ENCODE measurements at regions not wholly inside any gene's neighbourhood (a gene's known extent, or its start where the extent isn't known, plus 50 kb on each side); places are given as distances from the start of the nearest gene placed in this dataset.

DNA sequence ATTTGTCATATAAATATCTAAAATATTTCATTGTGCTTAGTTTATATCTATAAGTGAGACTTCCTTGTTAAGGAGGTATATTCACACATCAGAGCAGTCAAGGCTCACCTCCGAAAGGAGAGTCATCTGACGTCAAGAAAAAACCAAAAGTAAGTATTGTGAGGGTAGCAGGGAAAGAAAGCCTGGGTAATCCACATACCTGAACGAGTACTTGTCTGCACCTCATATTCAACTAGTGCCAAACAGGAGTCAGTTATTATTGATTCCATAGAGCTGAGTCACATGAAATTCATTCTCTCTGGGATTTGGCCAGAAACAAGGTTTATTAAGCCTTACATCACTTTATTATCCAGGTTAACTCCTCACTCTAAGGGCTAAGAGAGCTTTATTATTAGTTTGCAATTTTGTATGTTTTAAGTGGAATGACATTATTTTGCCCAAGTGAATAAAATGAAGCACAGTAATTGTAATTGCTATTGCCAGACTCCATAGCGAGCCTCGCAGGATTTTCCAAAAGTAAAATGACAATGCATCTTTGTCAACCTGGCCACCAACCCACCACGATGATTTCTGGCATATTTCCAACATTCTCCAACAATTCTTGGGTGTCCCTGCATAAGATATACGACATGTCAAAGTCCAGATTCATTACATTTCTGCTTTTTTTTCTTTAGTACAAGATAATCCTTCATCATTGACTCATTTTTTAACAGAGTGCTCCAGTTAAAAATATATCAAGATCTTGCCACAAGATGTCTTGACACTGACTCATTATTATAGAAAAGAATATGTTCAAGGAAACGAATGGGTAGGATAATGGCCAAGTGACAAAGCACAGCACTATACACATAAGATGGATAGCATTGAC, 1210.4 kb upstream of the ACVR2A start:
- H3K4me1 ChIP-seq (ENCODE audit: control insufficient read depth, insufficient read depth, low read length): no peaks in the 10 kb centered on the region
- no peak overlapping the region for H3K27ac ChIP-seq (ENCODE audit: low read depth, low read length)
- no peaks in the 10 kb centered on the region for H3K36me3 ChIP-seq (ENCODE audit: control insufficient read depth, insufficient read depth, low read length)
- 61% methylated on average over 4 of the region's 8 CpGs for WGBS (ENCODE audit: insufficient coverage)
- peak in 1 of 6 donors; percentile 15 for DNase-seq (ENCODE audit: low read depth in 4 of 6, low spot score in 6 of 6)
- no peak overlapping the region for H3K4me3 ChIP-seq (ENCODE audit: low read depth, low read length)
- H3K27me3 ChIP-seq (ENCODE audit: control insufficient read depth, insufficient read depth, low read length): no peaks in the 10 kb centered on the region
- no peaks in the 10 kb centered on the region for H3K9me3 ChIP-seq (ENCODE audit: control insufficient read depth, insufficient read depth, low read length)

DNA sequence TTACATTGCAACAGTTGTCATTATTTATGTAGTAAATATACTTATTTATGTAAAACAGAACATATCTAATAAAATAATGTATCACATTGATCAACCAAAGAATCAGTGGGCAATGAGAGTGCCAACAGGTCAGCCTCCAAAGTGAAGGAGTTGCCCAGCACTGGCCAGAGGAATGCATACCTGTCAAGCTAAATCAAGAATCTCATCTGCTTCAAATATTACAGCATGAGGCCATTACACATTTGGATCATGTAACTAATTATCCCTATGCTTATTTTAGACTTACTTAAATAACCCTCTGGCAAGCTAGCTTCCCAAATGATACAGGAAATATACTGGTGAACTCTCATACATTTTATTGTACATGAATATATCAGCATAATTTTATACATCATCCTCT, 1211.7 kb upstream of the ACVR2A start:
- H3K36me3 ChIP-seq (ENCODE audit: control insufficient read depth, insufficient read depth, low read length): no peaks in the 10 kb centered on the region
- H3K27me3 ChIP-seq (ENCODE audit: control insufficient read depth, insufficient read depth, low read length): no peaks in the 10 kb centered on the region
- no peak for DNase-seq (ENCODE audit: low read depth in 4 of 6, low spot score in 6 of 6)
- H3K9me3 ChIP-seq (ENCODE audit: control insufficient read depth, insufficient read depth, low read length): no peaks in the 10 kb centered on the region
- H3K27ac ChIP-seq (ENCODE audit: low read depth, low read length): no peak overlapping the region
- no peak overlapping the region for H3K4me3 ChIP-seq (ENCODE audit: low read depth, low read length)
- no peaks in the 10 kb centered on the region for H3K4me1 ChIP-seq (ENCODE audit: control insufficient read depth, insufficient read depth, low read length)

GRCh38 chr2:146632707-146633106, 1212.1 kb upstream of the ACVR2A start:
- Histone ChIP-seq H3K9me3 (ENCODE audit: control insufficient read depth, insufficient read depth, low read length) (no peaks in the 10 kb centered on the region), H3K4me3 (ENCODE audit: low read depth, low read length) (no peak overlapping the region), H3K27me3 (ENCODE audit: control insufficient read depth, insufficient read depth, low read length) (no peaks in the 10 kb centered on the region), H3K27ac (ENCODE audit: low read depth, low read length) (no peak overlapping the region), H3K4me1 (ENCODE audit: control insufficient read depth, insufficient read depth, low read length) (no peaks in the 10 kb centered on the region), H3K36me3 (ENCODE audit: control insufficient read depth, insufficient read depth, low read length) (no peaks in the 10 kb centered on the region)
- no peak for DNase-seq (ENCODE audit: low read depth in 4 of 6, low spot score in 6 of 6)
- no CpG with 5 or more reads among the region's 4 CpGs for WGBS (ENCODE audit: insufficient coverage)

- 75% methylated on average over 1 of the region's 3 CpGs for WGBS (ENCODE audit: insufficient coverage)
- H3K4me1 ChIP-seq (ENCODE audit: control insufficient read depth, insufficient read depth, low read length): no peaks in the 10 kb centered on the region
- no peaks in the 10 kb centered on the region for H3K36me3 ChIP-seq (ENCODE audit: control insufficient read depth, insufficient read depth, low read length)
- no peaks in the 10 kb centered on the region for H3K9me3 ChIP-seq (ENCODE audit: control insufficient read depth, insufficient read depth, low read length)
- H3K4me3 ChIP-seq (ENCODE audit: low read depth, low read length): no peak overlapping the region
- H3K27me3 ChIP-seq (ENCODE audit: control insufficient read depth, insufficient read depth, low read length): no peaks in the 10 kb centered on the region
- H3K27ac ChIP-seq (ENCODE audit: low read depth, low read length): no peak overlapping the region
- DNase-seq (ENCODE audit: low read depth in 4 of 6, low spot score in 6 of 6): peak in 1 of 6 donors; percentile 12
Observed at GRCh38 chr2:146624430-146625160, 1220.2 kb upstream of the ACVR2A start.

- Histone ChIP-seq H3K27ac (ENCODE audit: low read depth, low read length) (no peak overlapping the region), H3K36me3 (ENCODE audit: control insufficient read depth, insufficient read depth, low read length) (no peaks in the 10 kb centered on the region), H3K4me1 (ENCODE audit: control insufficient read depth, insufficient read depth, low read length) (no peaks in the 10 kb centered on the region), H3K27me3 (ENCODE audit: control insufficient read depth, insufficient read depth, low read length) (no peaks in the 10 kb centered on the region), H3K4me3 (ENCODE audit: low read depth, low read length) (no peak overlapping the region), H3K9me3 (ENCODE audit: control insufficient read depth, insufficient read depth, low read length) (no peaks in the 10 kb centered on the region)
- WGBS (ENCODE audit: insufficient coverage): no CpG with 5 or more reads among the region's 3 CpGs
- no peak for DNase-seq (ENCODE audit: low read depth in 4 of 6, low spot score in 6 of 6)
Observed at GRCh38 chr2:146623771-146624170, 1221.1 kb upstream of the ACVR2A start.

- H3K27ac ChIP-seq (ENCODE audit: low read depth, low read length): no peak overlapping the region
- DNase-seq (ENCODE audit: low read depth in 4 of 6, low spot score in 6 of 6): no peak
- no peak overlapping the region for H3K4me3 ChIP-seq (ENCODE audit: low read depth, low read length)
- no peaks in the 10 kb centered on the region for H3K27me3 ChIP-seq (ENCODE audit: control insufficient read depth, insufficient read depth, low read length)
- H3K4me1 ChIP-seq (ENCODE audit: control insufficient read depth, insufficient read depth, low read length): no peaks in the 10 kb centered on the region
- no peaks in the 10 kb centered on the region for H3K9me3 ChIP-seq (ENCODE audit: control insufficient read depth, insufficient read depth, low read length)
- no peaks in the 10 kb centered on the region for H3K36me3 ChIP-seq (ENCODE audit: control insufficient read depth, insufficient read depth, low read length)
- WGBS (ENCODE audit: insufficient coverage): no CpG with 5 or more reads among the region's 1 CpG
Observed at GRCh38 chr2:146621656-146622055, 1223.2 kb upstream of the ACVR2A start.

DNA sequence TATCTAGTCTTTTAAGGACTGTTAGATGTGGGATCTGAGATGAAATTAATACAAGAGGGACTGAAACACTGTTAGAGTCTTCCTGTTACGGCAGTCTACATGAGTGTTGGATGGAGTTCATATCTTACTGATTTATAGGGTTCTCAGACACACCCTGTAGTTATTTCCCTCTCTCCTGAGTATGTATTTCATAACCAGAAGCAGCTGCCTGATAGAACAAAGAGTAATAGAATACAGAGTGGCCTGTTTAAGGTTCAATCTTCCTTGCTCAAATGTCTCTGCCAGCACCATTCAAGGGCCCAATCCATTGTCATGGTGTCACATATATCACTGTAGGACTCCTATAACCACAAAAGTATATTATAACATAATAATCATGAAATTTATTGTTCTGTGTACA, 1229.1 kb upstream of the ACVR2A start:
- WGBS (ENCODE audit: insufficient coverage): no CpG with 5 or more reads among the region's 1 CpG
- H3K9me3 ChIP-seq (ENCODE audit: control insufficient read depth, insufficient read depth, low read length): peaks cover 2% of the 10 kb centered on the region

DNA sequence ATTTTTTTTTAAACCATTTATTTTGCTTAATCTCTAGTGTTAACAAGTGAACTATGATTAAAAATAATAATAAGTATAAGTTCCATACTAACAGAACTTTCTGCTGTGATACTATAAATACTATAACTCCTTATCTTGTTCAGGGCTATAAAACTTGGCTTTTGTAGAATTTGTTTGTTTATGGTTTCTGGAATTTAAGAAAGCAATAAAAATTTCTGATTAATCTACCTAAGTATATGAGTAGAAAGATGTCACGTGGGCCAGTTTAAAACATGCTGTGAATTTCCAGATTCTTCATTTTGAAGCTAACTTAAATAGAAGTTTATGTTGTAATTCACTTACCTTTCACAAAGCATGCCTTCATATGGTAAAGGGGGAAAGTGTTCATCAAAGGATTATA, 1236.3 kb upstream of the ACVR2A start:
- WGBS (ENCODE audit: insufficient coverage): no CpG with 5 or more reads among the region's 1 CpG
- Histone ChIP-seq H3K27ac (ENCODE audit: low read depth, low read length) (no peak overlapping the region), H3K4me1 (ENCODE audit: control insufficient read depth, insufficient read depth, low read length) (no peaks in the 10 kb centered on the region), H3K9me3 (ENCODE audit: control insufficient read depth, insufficient read depth, low read length) (no peaks in the 10 kb centered on the region), H3K27me3 (ENCODE audit: control insufficient read depth, insufficient read depth, low read length) (no peaks in the 10 kb centered on the region), H3K4me3 (ENCODE audit: low read depth, low read length) (no peak overlapping the region), H3K36me3 (ENCODE audit: control insufficient read depth, insufficient read depth, low read length) (no peaks in the 10 kb centered on the region)
- no peak for DNase-seq (ENCODE audit: low read depth in 4 of 6, low spot score in 6 of 6)

More for the DNA sequence above, 1229.1 kb upstream of the ACVR2A start:
- H3K27me3 ChIP-seq (ENCODE audit: control insufficient read depth, insufficient read depth, low read length): no peaks in the 10 kb centered on the region
- H3K4me3 ChIP-seq (ENCODE audit: low read depth, low read length): no peak overlapping the region
- H3K36me3 ChIP-seq (ENCODE audit: control insufficient read depth, insufficient read depth, low read length): no peaks in the 10 kb centered on the region
- no peak overlapping the region for H3K27ac ChIP-seq (ENCODE audit: low read depth, low read length)
- no peak for DNase-seq (ENCODE audit: low read depth in 4 of 6, low spot score in 6 of 6)
- no peaks in the 10 kb centered on the region for H3K4me1 ChIP-seq (ENCODE audit: control insufficient read depth, insufficient read depth, low read length)

DNA sequence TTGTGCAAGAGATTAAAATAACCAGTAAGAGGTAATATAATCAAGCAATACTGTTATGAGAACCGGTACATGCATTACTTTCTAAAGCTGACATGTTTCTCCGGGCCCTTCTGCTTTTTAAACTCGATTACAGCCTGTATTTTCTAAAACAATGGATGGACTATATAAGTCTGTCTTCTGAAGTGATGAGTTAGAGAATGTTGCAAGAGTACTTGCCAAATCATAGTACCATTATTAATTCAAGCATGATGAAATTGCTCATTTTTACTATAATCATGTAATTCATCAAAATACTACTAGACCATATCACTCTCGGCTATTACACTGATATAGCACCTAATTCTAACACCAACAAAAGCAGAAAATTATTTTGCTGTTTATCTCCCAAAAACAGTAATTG, 1240.3 kb upstream of the ACVR2A start:
- WGBS (ENCODE audit: insufficient coverage): no CpG with 5 or more reads among the region's 4 CpGs
- no peak for DNase-seq (ENCODE audit: low read depth in 4 of 6, low spot score in 6 of 6)

GRCh38 chr2:146602856-146603255, 1242.0 kb upstream of the ACVR2A start:
- 60% methylated on average over 2 of the region's 3 CpGs for whole genome bisulfite sequencing (ENCODE audit: insufficient coverage)

More for the DNA sequence above, 1240.3 kb upstream of the ACVR2A start:
- Histone ChIP-seq H3K9me3 (ENCODE audit: control insufficient read depth, insufficient read depth, low read length) (no peaks in the 10 kb centered on the region), H3K27ac (ENCODE audit: low read depth, low read length) (no peak overlapping the region), H3K4me3 (ENCODE audit: low read depth, low read length) (no peak overlapping the region), H3K27me3 (ENCODE audit: control insufficient read depth, insufficient read depth, low read length) (no peaks in the 10 kb centered on the region), H3K4me1 (ENCODE audit: control insufficient read depth, insufficient read depth, low read length) (no peaks in the 10 kb centered on the region), H3K36me3 (ENCODE audit: control insufficient read depth, insufficient read depth, low read length) (no peaks in the 10 kb centered on the region)

More at GRCh38 chr2:146602856-146603255, 1242.0 kb upstream of the ACVR2A start:
- no peak for DNase-seq (ENCODE audit: low read depth in 4 of 6, low spot score in 6 of 6)
- H3K27me3 ChIP-seq (ENCODE audit: control insufficient read depth, insufficient read depth, low read length): no peaks in the 10 kb centered on the region
- no peak overlapping the region for H3K4me3 ChIP-seq (ENCODE audit: low read depth, low read length)
- no peaks in the 10 kb centered on the region for H3K9me3 ChIP-seq (ENCODE audit: control insufficient read depth, insufficient read depth, low read length)
- no peaks in the 10 kb centered on the region for H3K4me1 ChIP-seq (ENCODE audit: control insufficient read depth, insufficient read depth, low read length)
- no peaks in the 10 kb centered on the region for H3K36me3 ChIP-seq (ENCODE audit: control insufficient read depth, insufficient read depth, low read length)
- H3K27ac ChIP-seq (ENCODE audit: low read depth, low read length): no peak overlapping the region
